IPS DF 4.7 (cell line): ENCODE measurements at regions not wholly inside any gene's neighbourhood (a gene's known extent, or its start where the extent isn't known, plus 50 kb on each side); places are given as distances from the start of the nearest gene placed in this dataset.
"Not testable (repeated sequence)": the region's sequence is repeated elsewhere in the genome, so short reads cannot be mapped to it uniquely, and the experiment has no call there.

Experiments
- DNase-seq: peaks from one replicate; pipeline ENCODE4 v3.0.0-alpha.2; 2013; ENCODE audit warnings: low spot score; ENCODE audit errors: extremely low read depth

- no peak for DNase-seq
These were observed 108.7 kb upstream of the LY86 start for GRCh38 chr6:6479785-6480184.

GRCh38 chr6:6482256-6482655, 106.3 kb upstream of the LY86 start:
- DNase-seq = no peak

DNA sequence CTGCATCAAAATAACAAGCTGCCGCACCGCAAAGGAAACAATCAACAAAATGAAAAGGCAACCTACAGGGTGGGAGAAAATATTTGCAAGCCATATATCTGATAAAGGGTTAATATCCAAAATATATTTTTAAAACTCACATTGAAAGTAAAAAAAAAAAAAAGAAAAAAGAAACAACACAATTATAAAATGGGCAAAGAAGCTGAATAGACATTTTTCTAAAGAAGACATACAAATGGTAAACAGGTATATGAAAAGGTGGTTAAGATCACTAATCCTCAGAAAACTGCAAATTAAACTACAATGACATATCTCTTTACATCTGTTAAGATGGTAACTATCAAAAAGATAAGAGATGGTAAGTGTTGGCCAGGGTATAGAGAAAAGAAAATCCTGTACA, 105.4 kb upstream of the LY86 start:
- no peak for DNase-seq

- DNase-seq = no peak
These were observed 104.8 kb upstream of the LY86 start for GRCh38 chr6:6483733-6484132.

- DNase-seq = no peak
These were observed 103.8 kb upstream of the LY86 start for GRCh38 chr6:6484681-6485080.

- no peak for DNase-seq
These were observed 101.9 kb upstream of the LY86 start for GRCh38 chr6:6486595-6486994.

GRCh38 chr6:6491761-6492160, 96.8 kb upstream of the LY86 start:
- no peak for DNase-seq

GRCh38 chr6:6492675-6493074, 95.8 kb upstream of the LY86 start:
- no peak for DNase-seq

DNA sequence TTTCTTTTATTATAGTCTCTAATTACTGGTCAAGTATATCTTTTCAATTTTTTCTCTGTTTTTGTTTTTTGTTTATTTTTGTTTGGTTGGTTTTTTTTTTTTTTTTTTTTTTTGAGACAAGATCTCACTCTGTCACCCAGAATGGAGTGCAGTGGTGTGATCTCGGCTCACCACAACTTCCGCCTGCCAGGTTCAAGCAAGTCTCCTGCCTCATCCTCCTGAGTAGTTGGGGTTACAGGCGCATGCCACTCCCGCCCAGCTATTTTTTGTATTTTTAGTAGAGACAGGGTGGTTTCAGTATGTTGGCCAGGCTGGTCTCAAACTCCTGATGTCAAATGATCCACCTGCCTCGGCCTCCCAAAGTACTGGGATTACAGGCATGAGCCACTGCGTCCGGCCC, 94.4 kb upstream of the LY86 start:
- DNase-seq = not testable (repeated sequence)

- DNase-seq = peak; percentile 56
These were observed 93.8 kb upstream of the LY86 start for GRCh38 chr6:6494677-6495076.

DNA sequence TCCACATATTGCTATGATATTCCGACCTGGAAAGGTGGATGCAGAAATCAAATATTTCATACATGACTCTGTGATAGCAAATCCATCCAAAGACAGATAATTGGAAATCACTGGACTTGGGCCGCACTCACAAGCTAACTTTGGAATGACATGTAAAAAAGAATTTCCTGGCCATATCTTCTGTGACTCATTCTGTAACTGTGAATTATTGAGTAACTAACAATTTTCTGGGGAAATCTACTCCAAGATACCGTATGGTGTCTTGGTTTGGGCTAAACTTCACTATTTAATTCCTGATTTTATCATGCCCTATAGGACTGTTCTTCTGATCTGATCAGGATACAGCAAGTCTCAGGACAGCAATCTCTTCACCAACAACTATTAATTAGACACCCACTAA, 92.7 kb upstream of the LY86 start:
- no peak for DNase-seq

GRCh38 chr6:6497541-6497940, 91.0 kb upstream of the LY86 start:
- DNase-seq = no peak

DNA sequence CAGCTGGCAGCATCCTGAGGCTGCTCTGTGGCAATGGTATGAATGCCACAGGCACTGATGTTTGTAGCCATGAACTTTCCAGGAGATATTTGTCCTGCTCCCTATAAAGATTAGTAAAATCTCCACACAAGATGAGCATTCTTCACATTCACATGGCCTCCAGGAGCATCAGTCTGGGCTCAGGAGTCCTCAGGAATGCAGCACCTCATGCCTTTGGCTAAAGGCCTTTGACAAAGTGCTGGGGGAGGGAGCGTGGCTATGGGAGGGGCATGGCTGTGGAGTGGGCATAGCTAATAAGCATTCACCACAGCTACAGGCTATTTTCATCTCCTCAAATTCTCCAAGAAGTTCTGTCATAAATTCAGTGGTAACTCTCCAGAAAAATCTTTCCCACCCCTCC, 90.5 kb upstream of the LY86 start:
- DNase-seq = no peak

DNA sequence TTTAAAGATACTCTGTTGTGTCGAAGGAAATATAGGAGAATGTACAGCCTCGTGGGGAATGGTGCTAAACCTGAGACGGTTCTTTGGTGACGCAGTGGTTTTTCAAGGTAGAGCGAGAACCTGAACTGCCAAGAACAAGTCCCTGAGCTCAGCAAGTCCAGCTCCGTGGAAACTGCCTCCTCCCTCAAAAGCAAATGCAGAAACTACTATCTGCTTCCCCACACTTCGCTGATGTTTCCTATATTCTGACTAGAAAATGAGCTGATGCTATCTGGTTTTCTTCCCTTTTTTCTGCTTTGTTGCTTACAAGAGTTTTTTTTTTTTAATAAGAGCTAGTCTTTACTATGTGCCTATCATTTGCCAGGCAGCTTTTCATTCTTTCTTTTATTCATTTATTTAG, 85.3 kb upstream of the LY86 start:
- no peak for DNase-seq

DNA sequence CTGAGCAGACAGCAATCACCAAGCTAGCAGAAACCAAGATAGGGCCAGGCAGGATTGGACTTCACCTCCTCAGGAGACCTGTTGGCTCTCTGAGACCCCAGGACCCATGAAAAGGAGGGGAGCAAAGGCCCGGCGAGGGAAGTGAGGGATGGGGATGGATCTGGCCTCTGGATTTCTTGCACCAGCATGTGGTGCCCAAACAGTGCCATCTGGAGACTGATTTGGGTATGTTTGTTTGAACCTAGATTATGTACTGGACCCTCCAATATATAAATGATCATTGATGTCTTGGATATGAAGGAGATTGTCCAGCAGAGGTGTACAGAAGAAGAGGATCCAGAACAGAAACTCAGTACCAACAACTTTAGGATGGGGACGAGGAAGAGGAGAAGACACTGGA, 83.4 kb upstream of the LY86 start:
- DNase-seq = no peak

DNA sequence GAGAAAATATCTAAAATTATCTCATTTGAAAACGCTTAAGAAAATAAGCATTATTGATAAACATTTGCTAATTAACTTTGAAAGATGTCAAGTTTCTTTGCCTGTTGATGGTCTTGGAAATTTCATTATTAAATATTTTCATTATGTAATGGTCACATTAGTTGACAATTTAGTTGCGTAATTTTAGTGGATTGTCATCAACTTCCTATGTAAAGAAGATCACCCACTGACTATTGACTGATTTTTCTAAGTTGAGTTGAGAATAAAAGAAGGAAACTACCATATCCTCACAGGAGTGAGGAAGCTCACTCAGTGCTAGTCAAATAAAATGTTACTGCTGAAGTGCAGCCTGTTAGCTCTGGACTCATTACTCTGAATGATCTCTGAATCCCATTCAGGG, 79.9 kb upstream of the LY86 start:
- DNase-seq = no peak

GRCh38 chr6:6509284-6509683, 79.2 kb upstream of the LY86 start:
- DNase-seq = no peak

- no peak for DNase-seq
These were observed 75.8 kb upstream of the LY86 start for GRCh38 chr6:6512711-6513110.

DNA sequence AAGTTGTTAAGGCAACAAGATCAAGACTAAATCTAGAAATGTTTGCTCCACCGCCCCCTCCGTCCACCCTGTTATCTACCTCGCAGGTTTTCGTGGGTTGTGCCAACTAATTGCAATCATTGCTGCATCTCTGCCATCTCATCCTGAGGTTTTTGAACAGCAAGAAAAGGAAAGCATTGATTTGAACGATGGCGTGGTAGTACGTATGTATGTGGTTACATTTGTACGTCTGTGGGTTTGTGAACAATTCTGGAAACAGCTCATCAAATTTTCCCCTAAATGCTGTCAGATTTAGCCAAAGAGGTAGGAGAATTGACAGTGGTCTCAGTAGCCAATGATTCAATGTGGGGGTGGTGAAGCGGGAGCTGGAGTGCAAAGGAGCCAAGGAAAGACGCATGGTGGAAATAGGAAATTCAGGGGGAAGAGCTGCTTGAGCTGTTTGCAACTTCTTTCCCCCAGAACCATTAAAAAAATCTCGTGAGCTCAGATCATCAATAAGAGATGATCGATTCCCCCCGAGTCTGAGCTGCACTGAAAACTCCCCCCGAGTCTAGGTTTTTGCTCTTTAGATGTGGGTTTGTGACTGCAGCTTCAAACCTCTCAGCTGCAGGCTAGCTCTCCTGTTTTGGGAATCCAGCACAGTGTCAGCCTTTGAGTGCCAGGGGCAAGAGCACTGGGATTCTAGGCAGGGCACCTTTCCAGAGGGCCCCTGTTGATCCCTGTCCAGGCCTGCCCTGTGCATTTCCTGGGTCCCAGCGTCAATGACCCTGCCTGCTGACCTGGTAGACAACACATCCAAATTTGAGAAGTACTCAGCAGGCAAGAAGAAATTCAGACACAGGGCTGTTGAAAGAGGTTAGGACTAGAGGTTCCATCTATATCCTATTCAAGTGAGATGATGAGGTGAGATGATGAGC, 72.6 kb upstream of the LY86 start:
- DNase-seq = no peak

GRCh38 chr6:6516666-6517458, 71.7 kb upstream of the LY86 start:
- DNase-seq = no peak

DNA sequence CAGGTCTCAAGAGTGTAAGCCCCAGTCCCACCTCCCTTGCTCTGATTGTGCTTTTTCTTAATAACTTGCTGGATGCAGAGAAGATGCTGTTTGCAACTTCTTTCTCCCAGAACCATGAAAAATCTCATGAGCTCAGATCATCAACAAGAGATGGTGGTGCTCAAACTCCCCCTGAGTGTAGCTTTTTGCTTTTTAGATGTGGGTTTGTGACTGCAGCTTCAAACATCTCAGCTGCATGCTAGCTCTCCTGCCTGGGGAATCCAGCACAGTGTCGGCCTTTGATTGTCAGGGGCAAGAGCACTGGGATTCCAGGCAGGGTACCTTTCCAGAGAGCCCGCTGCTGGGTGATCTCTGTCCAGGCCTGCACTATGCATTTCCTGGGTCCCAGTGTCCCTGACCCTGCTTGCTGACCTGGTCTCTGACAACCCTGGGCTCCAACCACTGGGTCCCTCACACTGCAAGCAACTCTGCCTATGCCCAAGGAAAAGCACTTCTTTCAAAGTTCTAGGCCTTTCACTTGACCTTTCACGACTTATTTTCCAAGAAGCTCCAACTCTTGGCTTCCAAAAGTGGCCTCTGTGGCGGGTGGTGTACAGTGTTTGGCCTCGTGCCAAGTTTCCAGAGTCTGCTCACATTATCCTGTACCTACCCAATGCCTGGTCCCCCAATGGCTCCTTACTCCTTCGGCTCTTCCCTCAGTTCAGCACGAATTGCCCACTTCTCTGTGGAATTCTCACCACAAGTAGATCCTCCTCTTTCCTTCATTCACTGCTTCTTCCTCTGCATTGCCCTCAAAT, 69.7 kb upstream of the LY86 start:
- no peak for DNase-seq

DNA sequence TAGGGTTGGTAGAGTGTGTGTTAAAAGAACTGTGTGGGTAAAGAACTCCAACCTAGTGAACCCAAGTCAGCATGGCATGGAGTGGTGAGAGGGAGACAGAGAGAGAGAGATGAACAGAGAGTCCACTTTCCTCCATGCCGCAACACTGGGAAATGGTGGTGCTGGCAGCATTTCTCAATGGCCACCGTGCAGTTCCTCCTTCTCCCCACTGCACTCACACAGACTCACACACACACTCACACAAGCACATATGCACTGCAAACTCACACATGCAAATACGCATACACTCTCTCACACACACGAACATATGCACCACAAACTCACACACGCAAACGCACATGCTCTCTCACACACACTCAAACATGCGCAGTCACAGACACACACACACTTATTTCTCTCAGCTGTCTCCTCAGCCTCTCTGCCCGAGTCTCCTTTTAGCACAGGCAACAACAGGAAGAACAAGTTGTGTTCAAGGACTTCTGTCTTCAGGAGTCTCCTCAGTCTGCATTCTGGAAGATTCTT, 66.5 kb upstream of the LY86 start:
- no peak for DNase-seq
